ENCODE measurements at regions not wholly inside any gene's neighbourhood (a gene's known extent, or its start where the extent isn't known, plus 50 kb on each side); places are given as distances from the start of the nearest gene placed in this dataset.

DNA sequence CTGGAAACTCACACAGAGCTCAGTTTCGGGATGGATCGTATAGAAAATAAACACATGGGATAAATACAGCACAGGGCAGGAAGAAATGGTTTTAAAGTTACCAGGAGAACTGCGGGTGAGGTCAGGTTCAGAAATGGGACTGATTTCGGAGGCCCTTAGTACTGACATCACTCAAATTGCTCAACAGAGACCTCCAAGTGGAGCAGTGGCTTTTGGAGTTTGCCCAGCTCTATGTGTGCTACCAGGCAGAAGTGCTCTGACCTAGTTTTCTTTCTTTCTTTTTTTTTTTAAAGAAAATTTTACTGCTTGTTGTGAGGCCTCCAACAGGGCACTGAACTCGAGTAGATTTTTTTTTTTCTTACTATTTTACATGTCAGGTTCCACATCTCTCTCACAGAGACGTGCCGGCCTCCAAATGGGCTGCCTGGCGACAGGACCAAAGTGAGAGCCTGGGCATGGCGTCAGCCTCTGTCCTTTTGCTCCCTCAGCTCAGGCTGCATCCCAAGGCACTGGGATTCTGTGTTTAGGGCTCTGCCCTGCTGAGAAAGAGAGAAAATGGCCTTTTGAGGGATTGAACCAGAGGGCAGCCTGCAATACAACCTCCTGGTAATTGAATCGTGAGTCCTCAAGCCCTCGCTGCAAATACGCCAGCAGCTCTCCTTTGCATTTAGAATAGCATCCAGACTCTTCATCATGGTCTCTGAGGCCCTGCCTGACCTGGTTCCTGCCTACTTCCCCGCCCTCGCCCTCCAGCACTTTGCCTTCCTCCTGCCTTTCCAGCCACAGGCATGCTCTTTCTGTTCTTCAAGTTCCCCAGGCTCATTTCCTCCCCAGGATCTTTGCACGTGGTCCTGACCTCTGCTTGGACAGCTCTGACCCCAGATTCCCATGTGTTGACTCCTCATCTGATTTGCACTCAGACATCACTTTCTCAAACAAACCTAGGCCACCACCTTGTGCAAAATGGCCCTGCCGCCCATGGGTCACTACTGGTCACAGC lies 173.5 kb downstream of the FGF1 start:
- TF ChIP-seq, protein P1, sequence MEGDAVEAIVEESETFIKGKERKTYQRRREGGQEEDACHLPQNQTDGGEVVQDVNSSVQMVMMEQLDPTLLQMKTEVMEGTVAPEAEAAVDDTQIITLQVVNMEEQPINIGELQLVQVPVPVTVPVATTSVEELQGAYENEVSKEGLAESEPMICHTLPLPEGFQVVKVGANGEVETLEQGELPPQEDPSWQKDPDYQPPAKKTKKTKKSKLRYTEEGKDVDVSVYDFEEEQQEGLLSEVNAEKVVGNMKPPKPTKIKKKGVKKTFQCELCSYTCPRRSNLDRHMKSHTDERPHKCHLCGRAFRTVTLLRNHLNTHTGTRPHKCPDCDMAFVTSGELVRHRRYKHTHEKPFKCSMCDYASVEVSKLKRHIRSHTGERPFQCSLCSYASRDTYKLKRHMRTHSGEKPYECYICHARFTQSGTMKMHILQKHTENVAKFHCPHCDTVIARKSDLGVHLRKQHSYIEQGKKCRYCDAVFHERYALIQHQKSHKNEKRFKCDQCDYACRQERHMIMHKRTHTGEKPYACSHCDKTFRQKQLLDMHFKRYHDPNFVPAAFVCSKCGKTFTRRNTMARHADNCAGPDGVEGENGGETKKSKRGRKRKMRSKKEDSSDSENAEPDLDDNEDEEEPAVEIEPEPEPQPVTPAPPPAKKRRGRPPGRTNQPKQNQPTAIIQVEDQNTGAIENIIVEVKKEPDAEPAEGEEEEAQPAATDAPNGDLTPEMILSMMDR (IDR thresholded peaks at IDR 0.05; ENCODE audit: extremely low read depth in 1 of 2, insufficient read depth in 1 of 2, low read depth in 1 of 2, low read length in 2 of 2) = no peak
- no peak for TF ChIP-seq EZH2 (IDR thresholded peaks at IDR 0.05; ENCODE audit: borderline replicate concordance, low read depth, low read length, severe bottlenecking)
- TF ChIP-seq, protein P2, sequence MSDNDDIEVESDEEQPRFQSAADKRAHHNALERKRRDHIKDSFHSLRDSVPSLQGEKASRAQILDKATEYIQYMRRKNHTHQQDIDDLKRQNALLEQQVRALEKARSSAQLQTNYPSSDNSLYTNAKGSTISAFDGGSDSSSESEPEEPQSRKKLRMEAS (IDR thresholded peaks at IDR 0.05; ENCODE audit: insufficient read depth, insufficient read length) = peak; percentile 57
- no peak for TF ChIP-seq JUN (IDR thresholded peaks at IDR 0.05; ENCODE audit: borderline replicate concordance, insufficient read depth, insufficient read length, low read depth)
- no peak for TF ChIP-seq POLR2A (IDR thresholded peaks at IDR 0.05; ENCODE audit: low read depth, low read length)
- TF ChIP-seq POLR2AphosphoS5 (IDR thresholded peaks at IDR 0.05; ENCODE audit: insufficient read depth, low read depth, low read length) = peak; percentile 49
- TF ChIP-seq MYC (IDR thresholded peaks at IDR 0.05; ENCODE audit: low read depth, low read length) = no peak
